ENCODE measurements at regions not wholly inside any gene's neighbourhood (a gene's known extent, or its start where the extent isn't known, plus 50 kb on each side); places are given as distances from the start of the nearest gene placed in this dataset.

GRCh38 chr20:52809003-52809402, 163.2 kb upstream of the TSHZ2 start:
- no peaks in the 10 kb centered on the region for H3K9me3 ChIP-seq (ENCODE audit: insufficient read depth, low read length)
- TF ChIP-seq EZH2phosphoT487 (IDR thresholded peaks at IDR 0.05; ENCODE audit: low read depth) = no peak
- no peak for TF ChIP-seq CTCF (IDR thresholded peaks at IDR 0.05; ENCODE audit: low read depth, low read length)
- H3K9ac ChIP-seq (ENCODE audit: low read length) = no peak overlapping the region

DNA sequence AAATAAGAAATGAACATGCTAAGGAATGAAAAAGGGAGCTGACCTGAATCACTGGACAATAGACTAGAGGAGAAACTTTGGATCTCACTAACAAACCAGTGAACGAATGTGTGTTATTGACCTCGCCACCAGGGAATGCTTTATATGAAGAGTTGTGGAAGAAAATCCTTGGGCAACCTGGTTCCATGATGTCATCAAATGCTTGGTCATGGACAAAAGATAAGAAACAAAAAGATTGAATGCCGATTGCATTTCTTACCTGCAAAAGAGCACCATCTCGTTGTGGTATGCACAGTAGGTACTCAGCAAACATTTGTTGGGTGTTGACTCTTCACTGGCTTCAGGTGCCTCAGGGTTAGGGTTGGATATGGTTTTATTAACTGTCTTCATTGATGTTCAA, 165.2 kb upstream of the TSHZ2 start:
- H2AFZ ChIP-seq (ENCODE audit: low read depth, low read length) = no peak overlapping the region
- TF ChIP-seq EZH2phosphoT487 (IDR thresholded peaks at IDR 0.05; ENCODE audit: low read depth) = no peak
- no peak for TF ChIP-seq CTCF (IDR thresholded peaks at IDR 0.05; ENCODE audit: low read depth, low read length)

More at GRCh38 chr20:52809003-52809402, 163.2 kb upstream of the TSHZ2 start:
- Histone ChIP-seq H3K27me3 (ENCODE audit: low read depth, low read length) (peaks cover 64% of the 10 kb centered on the region), H3K4me1 (ENCODE audit: low read length) (no peaks in the 10 kb centered on the region), H3K79me2 (ENCODE audit: low read length) (no peaks in the 10 kb centered on the region), H2AFZ (ENCODE audit: low read depth, low read length) (no peak overlapping the region), H3K36me3 (replicated peaks; ENCODE audit: low read depth, low read length) (no peaks in the 10 kb centered on the region), H3K27ac (ENCODE audit: low read length) (no peak overlapping the region), H4K20me1 (ENCODE audit: insufficient read depth, low read length) (no peaks in the 10 kb centered on the region), H3K4me2 (ENCODE audit: low read length) (no peak overlapping the region), H3K4me3 (ENCODE audit: low read length) (no peak overlapping the region)

DNA sequence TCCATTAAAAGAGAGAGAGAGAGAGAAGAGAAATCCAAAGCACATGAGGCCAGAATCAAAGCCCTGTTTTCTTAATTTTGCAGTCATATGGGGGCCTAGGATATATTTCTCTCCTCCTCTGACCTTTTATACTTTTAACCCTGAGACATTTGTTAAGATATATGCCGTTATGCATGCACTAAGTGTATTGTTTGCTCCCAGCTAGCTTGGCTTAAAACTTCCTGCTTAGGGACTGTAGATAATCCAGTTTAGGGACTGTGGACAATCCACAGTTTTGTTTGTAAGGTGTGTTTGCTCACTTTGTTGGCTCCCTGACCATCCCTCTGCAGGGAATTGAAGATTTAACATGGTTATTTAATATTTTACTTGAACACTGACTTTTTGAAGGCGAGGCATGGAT, 166.3 kb upstream of the TSHZ2 start:
- Histone ChIP-seq H3K27ac (ENCODE audit: low read length) (no peak overlapping the region), H3K4me3 (ENCODE audit: low read length) (no peak overlapping the region), H2AFZ (ENCODE audit: low read depth, low read length) (no peak overlapping the region), H3K36me3 (replicated peaks; ENCODE audit: low read depth, low read length) (no peaks in the 10 kb centered on the region), H3K4me2 (ENCODE audit: low read length) (no peak overlapping the region), H3K4me1 (ENCODE audit: low read length) (no peaks in the 10 kb centered on the region), H3K79me2 (ENCODE audit: low read length) (no peaks in the 10 kb centered on the region), H3K9me3 (ENCODE audit: insufficient read depth, low read length) (no peaks in the 10 kb centered on the region), H3K27me3 (ENCODE audit: low read depth, low read length) (peaks cover 63% of the 10 kb centered on the region), H4K20me1 (ENCODE audit: insufficient read depth, low read length) (no peaks in the 10 kb centered on the region), H3K9ac (ENCODE audit: low read length) (no peak overlapping the region)
- TF ChIP-seq EZH2phosphoT487 (IDR thresholded peaks at IDR 0.05; ENCODE audit: low read depth) (no peak), CTCF (IDR thresholded peaks at IDR 0.05; ENCODE audit: low read depth, low read length) (no peak)

More for the DNA sequence above, 165.2 kb upstream of the TSHZ2 start:
- H3K27me3 ChIP-seq (ENCODE audit: low read depth, low read length) = peaks cover 59% of the 10 kb centered on the region
- no peaks in the 10 kb centered on the region for H4K20me1 ChIP-seq (ENCODE audit: insufficient read depth, low read length)
- no peak overlapping the region for H3K27ac ChIP-seq (ENCODE audit: low read length)
- H3K4me2 ChIP-seq (ENCODE audit: low read length) = no peak overlapping the region
- H3K36me3 ChIP-seq (replicated peaks; ENCODE audit: low read depth, low read length) = no peaks in the 10 kb centered on the region
- no peak overlapping the region for H3K9ac ChIP-seq (ENCODE audit: low read length)
- no peaks in the 10 kb centered on the region for H3K4me1 ChIP-seq (ENCODE audit: low read length)
- no peak overlapping the region for H3K4me3 ChIP-seq (ENCODE audit: low read length)
- no peaks in the 10 kb centered on the region for H3K79me2 ChIP-seq (ENCODE audit: low read length)
- H3K9me3 ChIP-seq (ENCODE audit: insufficient read depth, low read length) = no peaks in the 10 kb centered on the region

- H3K4me3 ChIP-seq (ENCODE audit: low read length) = no peak overlapping the region
- peaks cover 61% of the 10 kb centered on the region for H3K27me3 ChIP-seq (ENCODE audit: low read depth, low read length)
- no peak for TF ChIP-seq EZH2phosphoT487 (IDR thresholded peaks at IDR 0.05; ENCODE audit: low read depth)
- no peak for TF ChIP-seq CTCF (IDR thresholded peaks at IDR 0.05; ENCODE audit: low read depth, low read length)
- H3K4me2 ChIP-seq (ENCODE audit: low read length) = no peak overlapping the region
- H3K9ac ChIP-seq (ENCODE audit: low read length) = no peak overlapping the region
- no peak overlapping the region for H2AFZ ChIP-seq (ENCODE audit: low read depth, low read length)
- no peaks in the 10 kb centered on the region for H3K79me2 ChIP-seq (ENCODE audit: low read length)
- H3K36me3 ChIP-seq (replicated peaks; ENCODE audit: low read depth, low read length) = no peaks in the 10 kb centered on the region
- no peaks in the 10 kb centered on the region for H4K20me1 ChIP-seq (ENCODE audit: insufficient read depth, low read length)
- no peak overlapping the region for H3K27ac ChIP-seq (ENCODE audit: low read length)
- no peaks in the 10 kb centered on the region for H3K4me1 ChIP-seq (ENCODE audit: low read length)
- no peaks in the 10 kb centered on the region for H3K9me3 ChIP-seq (ENCODE audit: insufficient read depth, low read length)
These were observed 166.9 kb upstream of the TSHZ2 start for GRCh38 chr20:52805296-52805571.
